Hepatocyte (in vitro differentiated cells): ENCODE measurements at regions not wholly inside any gene's neighbourhood (a gene's known extent, or its start where the extent isn't known, plus 50 kb on each side); places are given as distances from the start of the nearest gene placed in this dataset.

ENCODE experiments used
- DNase-seq: peaks from one replicate; pipeline ENCODE4 v3.0.0-alpha.2; 2016; ENCODE audit warnings: low spot score
- H2AFZ ChIP-seq: fragments of 200-600 bp; sonication (generic); 2 replicates; pipeline ENCODE4 v1.6.0; 2016; ENCODE audit warnings: antibody characterized with exemption, mild to moderate bottlenecking
- H3K27ac ChIP-seq: fragments of 200-600 bp; sonication (generic); 2 replicates; pipeline ENCODE4 v1.5.1; 2016; ENCODE audit warnings: mild to moderate bottlenecking
- H3K27me3 ChIP-seq: fragments of 200-600 bp; sonication (generic); 2 replicates; pipeline ENCODE4 v1.6.1; 2016
- H3K36me3 ChIP-seq: fragments of 200-600 bp; sonication (generic); replicated peaks from 2 replicates; pipeline ENCODE4 v1.5.1; 2016; ENCODE audit warnings: low read depth; ENCODE audit not compliant: insufficient read depth
- H3K4me1 ChIP-seq: fragments of 200-600 bp; sonication (generic); 2 replicates; pipeline ENCODE4 v1.5.1; 2016; ENCODE audit warnings: mild to moderate bottlenecking, moderate library complexity; ENCODE audit not compliant: insufficient read depth
- H3K4me2 ChIP-seq: fragments of 200-600 bp; sonication (generic); 2 replicates; pipeline ENCODE4 v1.6.0; 2016
- H3K4me3 ChIP-seq: fragments of 200-600 bp; sonication (generic); 2 replicates; pipeline ENCODE4 v1.5.1; 2016; ENCODE audit warnings: mild to moderate bottlenecking
- H3K79me2 ChIP-seq: fragments of 200-600 bp; sonication (generic); 2 replicates; pipeline ENCODE4 v1.6.0; 2017; ENCODE audit warnings: mild to moderate bottlenecking
- H3K9me2 ChIP-seq: fragments of 200-600 bp; sonication (generic); replicated peaks from 2 replicates; pipeline ENCODE4 v1.6.0; 2017; ENCODE audit warnings: mild to moderate bottlenecking; ENCODE audit not compliant: insufficient read depth
- H3K9me3 ChIP-seq: fragments of 200-600 bp; sonication (generic); 2 replicates; pipeline ENCODE4 v1.5.1; 2016; ENCODE audit warnings: low read depth, mild to moderate bottlenecking
- H4K20me1 ChIP-seq: fragments of 200-600 bp; sonication (generic); 2 replicates; pipeline ENCODE4 v1.6.0; 2016; ENCODE audit warnings: mild to moderate bottlenecking; ENCODE audit not compliant: insufficient read depth, poor library complexity, severe bottlenecking
- CTCF ChIP-seq: fragments of 200-600 bp; sonication (generic); IDR thresholded peaks from 2 replicates; pipeline ENCODE4 v1.5.1; 2016; ENCODE audit warnings: antibody characterized with exemption, mild to moderate bottlenecking; ENCODE audit not compliant: poor library complexity
- EZH2 ChIP-seq: fragments of 200-600 bp; sonication (generic); IDR thresholded peaks from 2 replicates; pipeline ENCODE4 v1.6.1; 2016; ENCODE audit warnings: antibody characterized with exemption, mild to moderate bottlenecking, borderline replicate concordance
- EZH2phosphoT487 ChIP-seq: fragments of 200-600 bp; sonication (generic); IDR thresholded peaks from one replicate; pipeline ENCODE4 v1.6.1; 2018; ENCODE audit warnings: antibody characterized with exemption, mild to moderate bottlenecking, low read depth, moderate library complexity; ENCODE audit not compliant: unreplicated experiment, severe bottlenecking
- WGBS: methylation state at CpG from one replicate; pipeline ENCODE4 v1.1.6; 2016; ENCODE audit warnings: low lambda C conversion rate; ENCODE audit errors: missing lambda C conversion rate; 5-methylcytosine and 5-hydroxymethylcytosine counted together

DNA sequence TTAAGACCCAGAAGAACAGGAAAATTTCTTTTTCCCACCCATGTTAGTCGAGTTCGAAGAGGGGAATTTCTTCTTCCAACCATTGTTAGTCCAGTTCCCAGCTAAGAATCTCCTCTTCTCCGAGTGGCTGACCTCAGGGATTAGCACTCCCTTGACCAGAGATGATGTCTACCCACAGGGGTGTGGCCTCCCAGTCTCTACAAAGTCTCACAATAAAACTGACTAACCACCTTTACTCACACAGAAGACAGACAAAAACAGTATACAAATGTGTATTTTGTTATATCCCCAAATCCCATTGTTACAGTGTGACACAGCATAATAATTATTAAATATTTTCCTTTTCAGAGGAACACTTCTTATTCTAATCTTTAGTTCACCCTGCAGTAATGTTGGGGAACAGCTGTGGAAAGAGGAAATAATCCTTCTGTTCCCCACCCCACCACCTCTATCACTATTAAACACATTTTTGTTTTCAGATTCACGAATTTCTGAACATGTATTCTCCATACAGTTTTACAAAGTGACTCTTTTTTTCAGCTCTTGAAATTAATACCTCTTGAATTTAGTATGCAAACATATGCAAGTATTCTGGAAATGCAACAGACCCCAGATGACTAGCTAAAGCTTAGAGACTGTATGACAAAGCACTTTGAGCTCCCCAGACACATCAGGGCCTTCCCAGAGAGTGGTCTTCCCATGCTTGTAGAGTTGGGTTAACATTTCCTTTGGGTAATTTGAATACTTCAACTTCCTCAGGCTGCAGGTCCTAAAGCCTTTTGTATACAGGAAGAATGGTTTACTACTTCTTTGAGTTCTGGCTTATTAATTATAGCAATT lies 62.5 kb upstream of the NFKB1 start:
- Histone ChIP-seq H2AFZ (no peak overlapping the region), H3K27me3 (no peaks in the 10 kb centered on the region), H3K4me3 (no peak overlapping the region), H3K36me3 (no peaks in the 10 kb centered on the region), H3K79me2 (no peaks in the 10 kb centered on the region), H3K9me2 (no peaks in the 10 kb centered on the region), H4K20me1 (no peaks in the 10 kb centered on the region), H3K4me1 (peaks cover 20% of the 10 kb centered on the region), H3K4me2 (no peak overlapping the region), H3K9me3 (no peaks in the 10 kb centered on the region), H3K27ac (peak overlapping the region; percentile 77)
- DNase-seq = no peak
- WGBS = 86% methylated on average over 4 of the region's 4 CpGs
- TF ChIP-seq EZH2 (no peak), CTCF (no peak), EZH2phosphoT487 (no peak)

DNA sequence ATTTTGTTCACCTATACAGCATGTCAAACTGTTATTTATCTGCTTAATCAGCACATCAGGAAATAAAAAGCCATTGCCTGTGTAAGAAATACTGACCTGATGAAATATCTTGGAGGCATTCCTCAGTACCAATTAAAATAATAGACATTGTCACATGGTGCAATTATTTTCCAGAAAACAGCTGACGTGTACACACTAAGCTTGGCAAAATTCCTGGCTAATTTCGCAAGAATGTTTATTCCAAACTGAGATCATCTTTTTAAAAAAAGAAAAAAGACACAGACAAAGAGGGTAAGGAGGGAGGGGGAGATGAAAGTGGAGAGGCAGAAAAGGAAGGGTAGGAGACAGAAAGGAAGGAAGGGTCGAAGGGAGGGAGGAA lies 61.9 kb upstream of the NFKB1 start:
- TF ChIP-seq EZH2 = no peak
- TF ChIP-seq CTCF = no peak
- no peak for TF ChIP-seq EZH2phosphoT487
- H3K27me3 ChIP-seq = no peaks in the 10 kb centered on the region
- peak; percentile 72 for DNase-seq
- no peaks in the 10 kb centered on the region for H3K79me2 ChIP-seq
- H3K4me1 ChIP-seq = peaks cover 20% of the 10 kb centered on the region
- H3K4me2 ChIP-seq = peak overlapping the region; percentile 26
- H3K4me3 ChIP-seq = no peak overlapping the region
- WGBS = 58% methylated on average over 3 of the region's 3 CpGs
- no peaks in the 10 kb centered on the region for H4K20me1 ChIP-seq
- H3K36me3 ChIP-seq = no peaks in the 10 kb centered on the region
- H3K9me2 ChIP-seq = no peaks in the 10 kb centered on the region
- H3K27ac ChIP-seq = peak overlapping the region; percentile 77
- no peak overlapping the region for H2AFZ ChIP-seq
- H3K9me3 ChIP-seq = no peaks in the 10 kb centered on the region

DNA sequence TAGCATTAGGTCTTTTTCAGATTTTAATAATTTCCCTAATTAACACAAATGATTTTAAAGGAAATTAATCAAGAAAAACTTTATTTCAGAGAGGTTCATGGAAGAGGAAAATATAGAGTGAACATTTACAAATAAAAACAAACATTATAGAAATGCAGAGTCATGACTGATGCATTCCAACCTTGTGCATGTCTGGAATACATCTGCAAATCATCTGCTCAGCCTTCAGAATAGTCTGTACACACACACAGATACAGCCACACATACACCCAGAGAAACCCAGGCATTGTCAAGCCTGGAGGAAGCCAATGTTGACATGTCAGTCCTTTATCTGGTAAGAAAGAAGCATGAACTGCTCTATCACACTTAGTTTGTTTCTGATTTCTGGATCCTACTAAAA lies 61.3 kb upstream of the NFKB1 start:
- H3K9me3 ChIP-seq = no peaks in the 10 kb centered on the region
- peak overlapping the region; percentile 77 for H3K27ac ChIP-seq
- TF ChIP-seq CTCF (no peak), EZH2phosphoT487 (no peak), EZH2 (no peak)
- H3K79me2 ChIP-seq = no peaks in the 10 kb centered on the region
- peak overlapping the region; percentile 26 for H3K4me2 ChIP-seq
- H3K36me3 ChIP-seq = no peaks in the 10 kb centered on the region
- no peaks in the 10 kb centered on the region for H3K27me3 ChIP-seq
- H3K9me2 ChIP-seq = no peaks in the 10 kb centered on the region
- peak; percentile 39 for DNase-seq
- no peak overlapping the region for H2AFZ ChIP-seq
- no peaks in the 10 kb centered on the region for H4K20me1 ChIP-seq
- no peak overlapping the region for H3K4me3 ChIP-seq
- H3K4me1 ChIP-seq = peaks cover 22% of the 10 kb centered on the region
